Common myeloid progenitor, CD34-positive (primary cell): ENCODE measurements at regions not wholly inside any gene's neighbourhood (a gene's known extent, or its start where the extent isn't known, plus 50 kb on each side); places are given as distances from the start of the nearest gene placed in this dataset.

ENCODE experiments used
- CTCF ChIA-PET: fragments of 350-600 bp; sonication (Branson Sonifier 250); formaldehyde crosslinking; loops from one replicate; lab custom pipeline; 2021; ENCODE audit warnings: antibody characterized with exemption; lab: Charles Lee
- POLR2A ChIA-PET: fragments of 350-600 bp; sonication (Branson Sonifier 250); formaldehyde crosslinking; loops from one replicate; lab custom pipeline; 2021; ENCODE audit warnings: antibody characterized with exemption; lab: Charles Lee
- DNase-seq, 3 donors: peaks; one replicate each; pipeline versions ENCODE4 v3.0.0 to v3.0.0-alpha.2; 2013
- H3K27ac ChIP-seq, 2 experiments: 1 replicate in 1 of 2; 2 replicates in 1 of 2; pipeline ENCODE4 v1.7.0; 2013; ENCODE audit warnings: inconsistent platforms in 2 of 2, low read length in 2 of 2, mild to moderate bottlenecking in 2 of 2, low read depth in 1 of 2, moderate library complexity in 1 of 2; ENCODE audit not compliant: severe bottlenecking in 2 of 2, insufficient read depth in 1 of 2, poor library complexity in 1 of 2
- H3K27me3 ChIP-seq, 5 experiments: replicated peaks in 2 of 5; 1 replicate in 3 of 5; 2 replicates in 2 of 5; pipeline versions ENCODE4 v1.6.1 to v1.7.0; 2013; ENCODE audit warnings: low read length in 4 of 5, mild to moderate bottlenecking in 2 of 5, moderate library complexity in 2 of 5, inconsistent platforms in 1 of 5; ENCODE audit not compliant: insufficient read depth in 5 of 5, control insufficient read depth in 4 of 5
- H3K36me3 ChIP-seq, 4 experiments: 1 replicate in 2 of 4; 2 replicates in 2 of 4; pipeline versions ENCODE4 v1.6.1 to v1.7.0; 2013; ENCODE audit warnings: low read length in 3 of 4, control low read depth in 1 of 4, mild to moderate bottlenecking in 1 of 4; ENCODE audit not compliant: control insufficient read depth in 4 of 4, insufficient read depth in 4 of 4
- H3K4me1 ChIP-seq, 4 experiments: 1 replicate in 3 of 4; 2 replicates in 1 of 4; pipeline versions ENCODE4 v1.6.1 to v1.7.1; 2013; ENCODE audit warnings: low read length in 3 of 4, mild to moderate bottlenecking in 3 of 4, control low read depth in 1 of 4, inconsistent platforms in 1 of 4, moderate library complexity in 1 of 4; ENCODE audit not compliant: control insufficient read depth in 4 of 4, insufficient read depth in 4 of 4; ENCODE audit errors: control extremely low read depth in 1 of 4
- H3K4me3 ChIP-seq, 7 experiments: 1 replicate in 4 of 7; 2 replicates in 3 of 7; pipeline versions ENCODE4 v1.5.1 to v1.7.0; 2013; ENCODE audit warnings: mild to moderate bottlenecking in 7 of 7, low read length in 6 of 7, moderate library complexity in 6 of 7, inconsistent platforms in 2 of 7, low read depth in 2 of 7, control low read depth in 1 of 7; ENCODE audit not compliant: insufficient read depth in 4 of 7, control insufficient read depth in 1 of 7; ENCODE audit errors: extremely low read depth in 1 of 7
- H3K9me3 ChIP-seq, 5 experiments: 1 replicate in 4 of 5; 2 replicates in 1 of 5; pipeline versions ENCODE4 v1.6.1 to v1.7.1; 2013; ENCODE audit warnings: low read length in 4 of 5, mild to moderate bottlenecking in 2 of 5, inconsistent platforms in 1 of 5, low read depth in 1 of 5, moderate library complexity in 1 of 5; ENCODE audit not compliant: control insufficient read depth in 4 of 5, insufficient read depth in 2 of 5; ENCODE audit errors: control extremely low read depth in 1 of 5
- WGBS: methylation state at CpG from one replicate; pipeline ENCODE4 v1.1.5; 2013; ENCODE audit not compliant: insufficient coverage; 5-methylcytosine and 5-hydroxymethylcytosine counted together

- WGBS = 94% methylated on average over 3 of the region's 3 CpGs
- no peaks in the 10 kb centered on the region for H3K27me3 ChIP-seq
- no peaks in the 10 kb centered on the region for H3K36me3 ChIP-seq
- POLR2A ChIA-PET = no interaction called here
- H3K27ac ChIP-seq = no peak overlapping the region
- H3K9me3 ChIP-seq = no peaks in the 10 kb centered on the region
- CTCF ChIA-PET = no interaction called here
- H3K4me3 ChIP-seq = no peak overlapping the region
- no peaks in the 10 kb centered on the region for H3K4me1 ChIP-seq
- DNase-seq = no peak
Observed at GRCh38 chr6:63426844-63427243, 107.1 kb upstream of the LGSN start.

GRCh38 chr6:63427951-63428350, 108.2 kb upstream of the LGSN start:
- Histone ChIP-seq H3K4me1 (no peaks in the 10 kb centered on the region), H3K4me3 (no peak overlapping the region), H3K27me3 (no peaks in the 10 kb centered on the region), H3K36me3 (no peaks in the 10 kb centered on the region), H3K9me3 (no peaks in the 10 kb centered on the region), H3K27ac (no peak overlapping the region)
- ChIA-PET POLR2A (no interaction called here), CTCF (no interaction called here)
- no peak for DNase-seq
- no CpG with 5 or more reads among the region's 2 CpGs for WGBS

- WGBS = 92% methylated on average over 1 of the region's 2 CpGs
- H3K4me1 ChIP-seq = no peaks in the 10 kb centered on the region
- DNase-seq = no peak
- POLR2A ChIA-PET = no interaction called here
- H3K4me3 ChIP-seq = no peak overlapping the region
- H3K36me3 ChIP-seq = no peaks in the 10 kb centered on the region
- H3K27ac ChIP-seq = no peak overlapping the region
- H3K27me3 ChIP-seq = no peaks in the 10 kb centered on the region
- CTCF ChIA-PET = no interaction called here
- H3K9me3 ChIP-seq = no peaks in the 10 kb centered on the region
Observed at GRCh38 chr6:63430985-63431519, 111.3 kb upstream of the LGSN start.

GRCh38 chr6:63434943-63435342, 115.2 kb upstream of the LGSN start:
- CTCF ChIA-PET = no interaction called here
- POLR2A ChIA-PET = no interaction called here

GRCh38 chr6:63436356-63436755, 116.6 kb upstream of the LGSN start:
- 89% methylated on average over 2 of the region's 2 CpGs for WGBS
- Histone ChIP-seq H3K27me3 (no peaks in the 10 kb centered on the region), H3K4me3 (no peak overlapping the region), H3K4me1 (peaks cover 0 to 5% (median 4%) of the 10 kb centered on the region in 4 experiments), H3K27ac (no peak overlapping the region), H3K36me3 (no peaks in the 10 kb centered on the region), H3K9me3 (no peaks in the 10 kb centered on the region)
- DNase-seq = no peak
- CTCF ChIA-PET = no interaction called here
- POLR2A ChIA-PET = no interaction called here

More at GRCh38 chr6:63434943-63435342, 115.2 kb upstream of the LGSN start:
- Histone ChIP-seq H3K36me3 (no peaks in the 10 kb centered on the region), H3K4me3 (peak overlapping the region in 1 of 7 experiments; percentile 5), H3K27me3 (no peaks in the 10 kb centered on the region), H3K4me1 (peaks cover 0 to 1% (median under 1%) of the 10 kb centered on the region in 4 experiments), H3K9me3 (no peaks in the 10 kb centered on the region), H3K27ac (no peak overlapping the region)
- DNase-seq = no peak
- 89% methylated on average over 3 of the region's 3 CpGs for WGBS

GRCh38 chr6:63437058-63437457, 117.3 kb upstream of the LGSN start:
- ChIA-PET POLR2A (no interaction called here), CTCF (no interaction called here)
- Histone ChIP-seq H3K36me3 (no peaks in the 10 kb centered on the region), H3K27me3 (no peaks in the 10 kb centered on the region), H3K4me3 (no peak overlapping the region), H3K9me3 (no peaks in the 10 kb centered on the region), H3K4me1 (peaks cover 0 to 5% (median 4%) of the 10 kb centered on the region in 4 experiments), H3K27ac (no peak overlapping the region)
- DNase-seq = no peak
- WGBS = no CpG with 5 or more reads among the region's 3 CpGs

GRCh38 chr6:63440057-63440456, 120.3 kb upstream of the LGSN start:
- Histone ChIP-seq H3K27ac (no peak overlapping the region), H3K36me3 (no peaks in the 10 kb centered on the region), H3K27me3 (no peaks in the 10 kb centered on the region), H3K9me3 (no peaks in the 10 kb centered on the region), H3K4me3 (no peak overlapping the region), H3K4me1 (peaks cover 0 to 5% (median 4%) of the 10 kb centered on the region in 4 experiments)
- 15% methylated on average over 7 of the region's 7 CpGs for WGBS
- CTCF ChIA-PET = no interaction called here
- DNase-seq = no peak
- POLR2A ChIA-PET = no interaction called here
